MCF 10A (cell line): ENCODE measurements at regions not wholly inside any gene's neighbourhood (a gene's known extent, or its start where the extent isn't known, plus 50 kb on each side); places are given as distances from the start of the nearest gene placed in this dataset.

ENCODE experiments used
- BruUV-seq: library from RNA; stranded (reverse); fragments of 400-500 nt; replicated peaks from 2 replicates; lab custom pipeline; 2021; lab: Mats Ljungman, UMichigan
- CTCF ChIA-PET: fragments of 300-600 bp; sonication (Branson Sonifier 250); formaldehyde crosslinking; extraction: SDS; loops from one replicate; lab custom pipeline; 2021; ENCODE audit warnings: antibody characterized with exemption, inconsistent platforms; lab: Yijun Ruan, JAX
- POLR2A ChIA-PET: fragments of 300-600, 350-650 bp; sonication (Branson Sonifier 250); formaldehyde crosslinking; extraction: SDS; loops from one replicate; lab custom pipeline; 2020; ENCODE audit warnings: antibody characterized with exemption, inconsistent platforms; lab: Yijun Ruan, JAX
- DNase-seq: peaks from one replicate; pipeline ENCODE4 v3.0.0-alpha.2; 2018; ENCODE audit not compliant: unreplicated experiment
- H3K27ac Mint-ChIP-seq: one replicate; pipeline ENCODE4 v1.8.0; 2022; ENCODE audit warnings: mild to moderate bottlenecking, low read depth, mixed read lengths; ENCODE audit not compliant: unreplicated experiment
- H3K27me3 Mint-ChIP-seq: one replicate; pipeline ENCODE4 v1.8.0; 2022; ENCODE audit warnings: mixed read lengths; ENCODE audit not compliant: insufficient read depth, unreplicated experiment
- H3K36me3 Mint-ChIP-seq: one replicate; pipeline ENCODE4 v1.8.0; 2022; ENCODE audit warnings: mild to moderate bottlenecking, moderate library complexity, mixed read lengths; ENCODE audit not compliant: insufficient read depth, unreplicated experiment
- H3K4me1 Mint-ChIP-seq: one replicate; pipeline ENCODE4 v1.8.0; 2022; ENCODE audit warnings: mixed read lengths; ENCODE audit not compliant: insufficient read depth, unreplicated experiment
- H3K4me3 Mint-ChIP-seq: one replicate; pipeline ENCODE4 v1.8.0; 2022; ENCODE audit warnings: mild to moderate bottlenecking, moderate library complexity, mixed read lengths; ENCODE audit not compliant: unreplicated experiment
- H3K9me3 Mint-ChIP-seq: one replicate; pipeline ENCODE4 v1.8.0; 2022; ENCODE audit warnings: mixed read lengths; ENCODE audit not compliant: unreplicated experiment
- CTCF ChIP-seq: fragments of 200-600 bp; IDR thresholded peaks from one replicate; pipeline ENCODE4 v1.8.0; 2022; ENCODE audit warnings: antibody characterized with exemption, mild to moderate bottlenecking; ENCODE audit not compliant: unreplicated experiment
- intact Hi-C: fragments of 100-400 bp; cut with micrococcal nuclease; formaldehyde crosslinking; loops from 2 replicates; pipeline ENCODE4 v1.14.1; 2022

- POLR2A ChIA-PET, result no interaction called here
- no peak for TF ChIP-seq CTCF
- CTCF ChIA-PET, result interaction anchor here (1.2 kb wide), 1 partner anchor 12 kb away, joined by 3 read pairs; no protein-coding TSS in a partner anchor
- no TSS peak for BruUV-seq
- no peaks in the 10 kb centered on the region for H3K36me3 Mint-ChIP-seq
- no peak overlapping the region for H3K4me3 Mint-ChIP-seq
- no peak overlapping the region for H3K27ac Mint-ChIP-seq
- no peaks in the 10 kb centered on the region for H3K4me1 Mint-ChIP-seq
- no peak for DNase-seq
- H3K27me3 Mint-ChIP-seq, result peaks cover 23% of the 10 kb centered on the region
- no peaks in the 10 kb centered on the region for H3K9me3 Mint-ChIP-seq
- intact Hi-C loops, result no loop called here
Measured at GRCh38 chr9:11749396-11749795, 943.8 kb upstream of the TYRP1 start.

GRCh38 chr9:11755951-11756350, 937.2 kb upstream of the TYRP1 start:
- CTCF ChIA-PET, result no interaction called here
- no peak overlapping the region for H3K4me3 Mint-ChIP-seq
- no peak for DNase-seq
- no peaks in the 10 kb centered on the region for H3K9me3 Mint-ChIP-seq
- intact Hi-C loops, result no loop called here
- no TSS peak for BruUV-seq
- TF ChIP-seq CTCF, result no peak
- no peaks in the 10 kb centered on the region for H3K36me3 Mint-ChIP-seq
- H3K27me3 Mint-ChIP-seq, result peaks cover 11% of the 10 kb centered on the region
- no peak overlapping the region for H3K27ac Mint-ChIP-seq
- POLR2A ChIA-PET, result no interaction called here
- H3K4me1 Mint-ChIP-seq, result no peaks in the 10 kb centered on the region

DNA sequence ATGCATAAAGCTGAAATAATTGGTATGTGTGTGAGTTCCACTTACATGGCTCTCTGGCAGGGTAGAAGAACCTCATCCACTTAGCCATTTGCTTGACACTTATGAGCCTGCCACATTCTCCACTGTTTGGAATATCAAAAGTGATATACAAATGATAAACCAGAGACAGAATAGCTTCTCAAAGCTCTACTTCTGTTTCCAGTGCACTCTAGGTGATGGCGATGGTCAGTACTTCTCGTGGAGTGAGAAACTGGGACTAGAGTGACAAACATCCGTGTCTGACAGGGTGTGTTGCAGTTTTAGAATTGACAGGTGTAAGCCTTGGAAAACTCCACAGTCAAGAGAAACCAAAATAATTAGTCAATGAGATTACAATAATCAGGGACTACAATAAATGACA, 935.8 kb upstream of the TYRP1 start:
- Mint-ChIP-seq H3K4me3 (no peak overlapping the region), H3K9me3 (no peaks in the 10 kb centered on the region), H3K4me1 (no peaks in the 10 kb centered on the region), H3K27ac (no peak overlapping the region), H3K27me3 (peaks cover under 1% of the 10 kb centered on the region), H3K36me3 (no peaks in the 10 kb centered on the region)
- no TSS peak for BruUV-seq
- ChIA-PET CTCF (no interaction called here), POLR2A (no interaction called here)
- no peak for TF ChIP-seq CTCF
- intact Hi-C loops, result no loop called here
- DNase-seq, result no peak

DNA sequence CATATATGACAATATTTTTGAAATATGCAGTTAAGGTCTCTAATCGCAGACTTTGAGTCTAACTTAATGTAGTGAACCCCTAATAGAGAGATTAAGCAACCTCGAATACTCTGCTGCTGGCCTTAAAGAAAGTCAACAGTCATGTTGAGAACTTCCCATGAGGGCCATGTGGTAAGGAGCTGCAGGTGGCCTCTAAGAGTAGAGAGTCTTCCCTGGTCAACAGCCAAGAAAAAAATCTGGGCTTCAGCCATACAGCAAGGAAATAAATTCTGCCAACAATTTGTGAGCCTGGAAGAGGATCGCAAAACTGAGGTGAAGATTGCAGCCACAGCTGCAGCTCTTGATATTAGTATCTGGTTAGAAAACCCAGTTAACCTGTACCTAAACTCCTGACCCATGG, 935.2 kb upstream of the TYRP1 start:
- Mint-ChIP-seq H3K36me3 (no peaks in the 10 kb centered on the region), H3K27ac (no peak overlapping the region), H3K4me3 (no peak overlapping the region), H3K9me3 (no peaks in the 10 kb centered on the region), H3K27me3 (no peaks in the 10 kb centered on the region), H3K4me1 (no peaks in the 10 kb centered on the region)
- no peak for TF ChIP-seq CTCF
- CTCF ChIA-PET, result no interaction called here
- no TSS peak for BruUV-seq
- intact Hi-C loops, result no loop called here
- no peak for DNase-seq
- POLR2A ChIA-PET, result no interaction called here
